Peyer's patch (tissue), 4 donors: ENCODE measurements at regions not wholly inside any gene's neighbourhood (a gene's known extent, or its start where the extent isn't known, plus 50 kb on each side); places are given as distances from the start of the nearest gene placed in this dataset.

Experiments used
- DNase-seq, 3 donors: peaks; one replicate each; pipeline ENCODE4 v3.0.0-alpha.2; 2017 to 2019
- H3K27ac ChIP-seq, 4 donors: fragments of 200-600 bp; sonication (generic); one replicate each; pipeline ENCODE4 v1.5.1; 2016 to 2019
- H3K27me3 ChIP-seq, 2 donors: fragments of 200-600 bp; sonication (generic); one replicate each; pipeline ENCODE4 v1.5.1; 2019
- H3K36me3 ChIP-seq, 3 donors: fragments of 200-600 bp; sonication (generic); one replicate each; pipeline ENCODE4 v1.5.1; 2016 to 2019
- H3K4me1 ChIP-seq, 4 donors: fragments of 200-600 bp; sonication (generic); one replicate each; pipeline ENCODE4 v1.5.1; 2016 to 2019
- H3K4me3 ChIP-seq, 4 donors: fragments of 200-600 bp; sonication (generic); 1 replicate in 3 of 4; 2 replicates in 1 of 4; pipeline ENCODE4 v1.5.1; 2016 to 2019; ENCODE audit warnings: mild to moderate bottlenecking in 1 of 4
- H3K9me3 ChIP-seq, 4 donors: fragments of 200-600 bp; sonication (generic); one replicate each; pipeline ENCODE4 v1.5.1; 2016 to 2019; ENCODE audit warnings: mild to moderate bottlenecking in 1 of 4
- POLR2A ChIP-seq, 2 donors: fragments of 450-650 bp; IDR thresholded peaks; one replicate each; pipeline ENCODE4 v1.5.1; 2017; ENCODE audit warnings: antibody characterized with exemption in 2 of 2, mild to moderate bottlenecking in 2 of 2, moderate library complexity in 2 of 2
- TF ChIP-seq, protein P1 (sequence below), 6 experiments: fragments of 450-650 bp in 4 of 6; fragments of 200-600 bp in 2 of 6; sonication (generic) in 1 of 6; IDR thresholded peaks; one replicate each; pipeline ENCODE4 v1.5.1; 2017 to 2019; ENCODE audit warnings: antibody characterized with exemption in 6 of 6, mild to moderate bottlenecking in 3 of 6, moderate library complexity in 1 of 6

- no peak for DNase-seq
- no peak for TF ChIP-seq POLR2A (IDR thresholded peaks at IDR 0.05)
- TF ChIP-seq, protein P1, sequence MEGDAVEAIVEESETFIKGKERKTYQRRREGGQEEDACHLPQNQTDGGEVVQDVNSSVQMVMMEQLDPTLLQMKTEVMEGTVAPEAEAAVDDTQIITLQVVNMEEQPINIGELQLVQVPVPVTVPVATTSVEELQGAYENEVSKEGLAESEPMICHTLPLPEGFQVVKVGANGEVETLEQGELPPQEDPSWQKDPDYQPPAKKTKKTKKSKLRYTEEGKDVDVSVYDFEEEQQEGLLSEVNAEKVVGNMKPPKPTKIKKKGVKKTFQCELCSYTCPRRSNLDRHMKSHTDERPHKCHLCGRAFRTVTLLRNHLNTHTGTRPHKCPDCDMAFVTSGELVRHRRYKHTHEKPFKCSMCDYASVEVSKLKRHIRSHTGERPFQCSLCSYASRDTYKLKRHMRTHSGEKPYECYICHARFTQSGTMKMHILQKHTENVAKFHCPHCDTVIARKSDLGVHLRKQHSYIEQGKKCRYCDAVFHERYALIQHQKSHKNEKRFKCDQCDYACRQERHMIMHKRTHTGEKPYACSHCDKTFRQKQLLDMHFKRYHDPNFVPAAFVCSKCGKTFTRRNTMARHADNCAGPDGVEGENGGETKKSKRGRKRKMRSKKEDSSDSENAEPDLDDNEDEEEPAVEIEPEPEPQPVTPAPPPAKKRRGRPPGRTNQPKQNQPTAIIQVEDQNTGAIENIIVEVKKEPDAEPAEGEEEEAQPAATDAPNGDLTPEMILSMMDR (IDR thresholded peaks at IDR 0.05): no peak
- Histone ChIP-seq H3K27ac (no peak overlapping the region), H3K4me1 (peaks cover 0 to 24% (median 0%) of the 10 kb centered on the region in 4 donors), H3K4me3 (no peak overlapping the region), H3K9me3 (no peaks in the 10 kb centered on the region), H3K36me3 (no peaks in the 10 kb centered on the region), H3K27me3 (no peaks in the 10 kb centered on the region)
These were observed 70.8 kb upstream of the GATA6 start for GRCh38 chr18:22098563-22098989.

DNA sequence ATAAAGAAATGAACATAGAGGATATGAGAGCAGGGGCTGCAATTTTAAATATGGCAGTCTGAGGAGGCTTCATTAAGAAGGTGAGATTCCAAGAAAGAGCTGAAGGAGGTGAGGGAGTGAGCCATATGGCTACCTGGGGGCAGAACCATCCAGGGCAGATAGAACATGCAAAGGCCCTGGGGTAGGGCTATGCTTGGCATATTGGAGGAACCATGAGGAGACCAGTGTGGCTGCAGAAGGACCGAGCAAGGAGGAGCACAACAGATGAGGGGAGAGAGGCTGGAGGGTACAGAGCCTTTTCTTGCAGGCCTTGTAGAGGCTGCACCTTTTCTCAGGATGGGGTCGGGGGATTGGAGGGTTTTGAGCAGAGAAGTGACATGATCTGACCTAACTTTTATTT lies 69.5 kb upstream of the GATA6 start:
- no peaks in the 10 kb centered on the region for H3K27me3 ChIP-seq
- peaks cover 0 to 15% (median 0%) of the 10 kb centered on the region in 4 donors for H3K4me1 ChIP-seq
- no peak overlapping the region for H3K4me3 ChIP-seq
- TF ChIP-seq, protein P1 (IDR thresholded peaks at IDR 0.05): no peak
- TF ChIP-seq POLR2A (IDR thresholded peaks at IDR 0.05): no peak
- no peak overlapping the region for H3K27ac ChIP-seq
- DNase-seq: no peak
- H3K9me3 ChIP-seq: no peaks in the 10 kb centered on the region
- H3K36me3 ChIP-seq: no peaks in the 10 kb centered on the region

DNA sequence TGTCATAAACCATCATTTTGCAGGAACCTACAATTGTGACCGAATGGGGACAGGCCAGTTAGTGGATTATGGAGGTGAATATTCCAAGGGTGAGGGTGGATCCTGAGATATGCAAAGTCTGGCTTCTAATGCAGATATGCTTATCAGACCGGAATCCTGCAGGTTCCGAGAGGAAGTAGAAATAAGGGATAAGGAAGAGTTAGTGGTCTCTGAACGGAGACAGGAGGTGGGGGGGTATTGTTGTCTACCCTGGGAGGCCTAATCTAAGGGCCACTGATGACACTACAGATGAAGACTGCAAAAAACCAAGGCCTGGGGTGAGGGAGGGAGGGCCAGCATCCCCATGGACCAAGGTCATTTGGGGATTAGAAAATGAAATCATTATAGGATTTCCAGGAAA lies 67.7 kb upstream of the GATA6 start:
- H3K27me3 ChIP-seq: no peaks in the 10 kb centered on the region
- H3K9me3 ChIP-seq: no peaks in the 10 kb centered on the region
- no peak overlapping the region for H3K27ac ChIP-seq
- no peak for DNase-seq
- no peak for TF ChIP-seq POLR2A (IDR thresholded peaks at IDR 0.05)
- TF ChIP-seq, protein P1 (IDR thresholded peaks at IDR 0.05): no peak
- H3K4me1 ChIP-seq: peaks cover 0 to 21% (median 0%) of the 10 kb centered on the region in 4 donors
- H3K4me3 ChIP-seq: no peak overlapping the region
- H3K36me3 ChIP-seq: no peaks in the 10 kb centered on the region

- Histone ChIP-seq H3K4me1 (peaks cover 0 to 27% (median 0%) of the 10 kb centered on the region in 4 donors), H3K9me3 (no peaks in the 10 kb centered on the region), H3K36me3 (no peaks in the 10 kb centered on the region), H3K27ac (peak overlapping the region in 1 of 4 donors; percentile 1), H3K4me3 (no peak overlapping the region), H3K27me3 (no peaks in the 10 kb centered on the region)
- DNase-seq: no peak
- TF ChIP-seq POLR2A (IDR thresholded peaks at IDR 0.05): no peak
- TF ChIP-seq, protein P1 (IDR thresholded peaks at IDR 0.05): no peak
These were observed 66.3 kb upstream of the GATA6 start for GRCh38 chr18:22102953-22103646.

DNA sequence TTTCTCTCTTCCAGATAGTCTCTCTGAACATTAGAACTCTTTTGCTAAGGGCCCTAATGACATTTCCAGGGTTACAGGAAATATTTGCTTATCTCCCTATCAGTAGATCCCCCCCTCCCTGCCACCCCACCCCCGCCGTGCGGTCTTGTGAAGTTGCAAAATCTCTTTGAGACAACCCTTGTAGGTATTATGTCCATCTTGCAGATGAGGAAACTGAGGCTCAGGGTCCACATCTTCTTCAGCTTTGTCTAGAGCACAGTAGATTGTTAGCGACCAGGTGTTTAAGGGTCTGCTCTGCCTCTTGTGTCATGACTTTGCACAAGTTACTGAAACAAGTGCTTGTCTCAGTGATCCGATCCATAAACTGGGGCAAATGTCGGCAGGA lies 65.8 kb upstream of the GATA6 start:
- Histone ChIP-seq H3K4me3 (no peak overlapping the region), H3K9me3 (no peaks in the 10 kb centered on the region), H3K27me3 (no peaks in the 10 kb centered on the region), H3K4me1 (peaks cover 0 to 27% (median 0%) of the 10 kb centered on the region in 4 donors), H3K27ac (no peak overlapping the region), H3K36me3 (no peaks in the 10 kb centered on the region)
- TF ChIP-seq POLR2A (IDR thresholded peaks at IDR 0.05): no peak
- TF ChIP-seq, protein P1 (IDR thresholded peaks at IDR 0.05): no peak
- no peak for DNase-seq
